ENCODE measurements at regions not wholly inside any gene's neighbourhood (a gene's known extent, or its start where the extent isn't known, plus 50 kb on each side); places are given as distances from the start of the nearest gene placed in this dataset.

DNA sequence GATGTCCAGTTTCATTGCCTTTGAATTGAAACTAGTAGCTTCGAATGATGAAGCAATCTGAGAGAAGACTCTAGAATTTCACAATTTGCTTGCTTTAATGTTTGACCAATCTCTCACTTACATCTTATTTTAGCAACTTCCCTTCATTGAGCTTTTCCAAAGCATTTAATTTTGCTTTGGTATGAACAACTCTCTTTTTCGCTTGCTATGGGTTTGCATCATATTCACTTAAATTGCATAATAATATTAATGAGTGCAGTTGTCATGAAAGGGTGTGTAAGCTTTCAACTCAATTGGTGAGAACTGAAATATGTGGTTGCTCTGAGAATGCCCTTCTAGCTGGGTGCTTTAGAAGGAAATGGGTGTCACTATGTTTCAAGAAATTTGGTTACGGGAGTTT, 309.2 kb downstream of the HLX start:
- Histone ChIP-seq H3K27ac (ENCODE audit: poor library complexity, severe bottlenecking) (no peak overlapping the region), H3K9me3 (ENCODE audit: severe bottlenecking) (no peaks in the 10 kb centered on the region), H3K27me3 (ENCODE audit: insufficient read depth, poor library complexity, severe bottlenecking) (no peaks in the 10 kb centered on the region), H3K4me3 (ENCODE audit: severe bottlenecking) (no peak overlapping the region), H3K36me3 (ENCODE audit: low read depth) (no peaks in the 10 kb centered on the region), H3K4me1 (ENCODE audit: insufficient read depth, poor library complexity, severe bottlenecking) (no peaks in the 10 kb centered on the region)
- ATAC-seq (ENCODE audit: low read depth) = no peak
- no peak for TF ChIP-seq CTCF (IDR thresholded peaks at IDR 0.05; ENCODE audit: poor library complexity, severe bottlenecking)
- DNase-seq (ENCODE audit: low spot score) = no peak

GRCh38 chr1:221190249-221190648, 311.0 kb downstream of the HLX start:
- Histone ChIP-seq H3K4me3 (ENCODE audit: severe bottlenecking) (no peak overlapping the region), H3K27ac (ENCODE audit: poor library complexity, severe bottlenecking) (no peak overlapping the region), H3K9me3 (ENCODE audit: severe bottlenecking) (no peaks in the 10 kb centered on the region), H3K36me3 (ENCODE audit: low read depth) (no peaks in the 10 kb centered on the region), H3K27me3 (ENCODE audit: insufficient read depth, poor library complexity, severe bottlenecking) (no peaks in the 10 kb centered on the region), H3K4me1 (ENCODE audit: insufficient read depth, poor library complexity, severe bottlenecking) (no peaks in the 10 kb centered on the region)
- no peak for ATAC-seq (ENCODE audit: low read depth)
- DNase-seq (ENCODE audit: low spot score) = no peak
- no peak for TF ChIP-seq CTCF (IDR thresholded peaks at IDR 0.05; ENCODE audit: poor library complexity, severe bottlenecking)

GRCh38 chr1:221192055-221192454, 312.8 kb downstream of the HLX start:
- no peak overlapping the region for H3K4me3 ChIP-seq (ENCODE audit: severe bottlenecking)
- H3K36me3 ChIP-seq (ENCODE audit: low read depth) = no peaks in the 10 kb centered on the region
- ATAC-seq (ENCODE audit: low read depth) (no peak), DNase-seq (ENCODE audit: low spot score) (no peak)
- no peak for TF ChIP-seq CTCF (IDR thresholded peaks at IDR 0.05; ENCODE audit: poor library complexity, severe bottlenecking)
- no peaks in the 10 kb centered on the region for H3K27me3 ChIP-seq (ENCODE audit: insufficient read depth, poor library complexity, severe bottlenecking)
- no peak overlapping the region for H3K27ac ChIP-seq (ENCODE audit: poor library complexity, severe bottlenecking)
- H3K9me3 ChIP-seq (ENCODE audit: severe bottlenecking) = no peaks in the 10 kb centered on the region
- no peaks in the 10 kb centered on the region for H3K4me1 ChIP-seq (ENCODE audit: insufficient read depth, poor library complexity, severe bottlenecking)

DNA sequence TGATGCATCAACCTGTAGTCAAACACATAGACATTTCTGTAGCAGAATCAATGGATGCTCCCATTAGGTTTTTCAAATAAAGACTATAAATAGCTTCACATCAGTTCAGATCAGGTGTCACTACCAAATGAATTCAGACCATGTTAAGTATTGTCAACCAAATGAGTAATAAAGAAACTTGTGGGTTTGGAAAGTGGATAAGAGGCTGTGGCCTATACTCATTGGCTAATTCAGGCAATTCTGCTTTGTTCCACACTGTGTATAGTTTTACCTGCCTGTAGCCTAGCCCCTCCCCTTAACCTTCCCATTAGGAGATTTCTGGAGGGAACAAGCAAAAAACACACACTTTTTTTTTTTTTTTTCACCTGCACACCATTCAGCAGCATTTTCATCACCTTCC, 321.2 kb downstream of the HLX start:
- Histone ChIP-seq H3K36me3 (ENCODE audit: low read depth) (no peaks in the 10 kb centered on the region), H3K27ac (ENCODE audit: poor library complexity, severe bottlenecking) (no peak overlapping the region), H3K4me3 (ENCODE audit: severe bottlenecking) (no peak overlapping the region), H3K27me3 (ENCODE audit: insufficient read depth, poor library complexity, severe bottlenecking) (no peaks in the 10 kb centered on the region), H3K9me3 (ENCODE audit: severe bottlenecking) (no peaks in the 10 kb centered on the region), H3K4me1 (ENCODE audit: insufficient read depth, poor library complexity, severe bottlenecking) (no peaks in the 10 kb centered on the region)
- TF ChIP-seq CTCF (IDR thresholded peaks at IDR 0.05; ENCODE audit: poor library complexity, severe bottlenecking) = no peak
- no peak for ATAC-seq (ENCODE audit: low read depth)
- no peak for DNase-seq (ENCODE audit: low spot score)

DNA sequence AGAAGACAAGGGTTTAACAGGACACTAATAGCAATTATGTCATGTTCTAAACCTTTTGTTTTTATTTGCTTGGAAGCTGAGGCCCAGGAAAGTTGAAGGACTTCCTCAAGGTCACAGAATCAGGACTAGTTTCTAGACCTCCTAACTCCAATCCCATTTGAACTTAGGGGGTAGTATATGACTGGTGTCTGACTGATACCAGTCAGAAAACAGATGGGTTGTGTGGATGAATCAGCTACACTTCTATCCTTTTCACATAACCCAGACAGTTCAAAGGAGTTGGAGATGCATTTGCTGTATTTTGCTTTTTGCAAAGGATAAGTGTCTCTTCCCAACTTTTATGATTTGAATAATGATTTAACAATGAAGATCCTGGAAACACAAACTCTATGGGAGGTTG, 322.5 kb downstream of the HLX start:
- ATAC-seq (ENCODE audit: low read depth) (no peak), DNase-seq (ENCODE audit: low spot score) (no peak)
- H3K27me3 ChIP-seq (ENCODE audit: insufficient read depth, poor library complexity, severe bottlenecking) = no peaks in the 10 kb centered on the region
- no peak for TF ChIP-seq CTCF (IDR thresholded peaks at IDR 0.05; ENCODE audit: poor library complexity, severe bottlenecking)
- no peaks in the 10 kb centered on the region for H3K4me1 ChIP-seq (ENCODE audit: insufficient read depth, poor library complexity, severe bottlenecking)
- H3K27ac ChIP-seq (ENCODE audit: poor library complexity, severe bottlenecking) = no peak overlapping the region
- no peaks in the 10 kb centered on the region for H3K9me3 ChIP-seq (ENCODE audit: severe bottlenecking)
- H3K36me3 ChIP-seq (ENCODE audit: low read depth) = no peaks in the 10 kb centered on the region
- no peak overlapping the region for H3K4me3 ChIP-seq (ENCODE audit: severe bottlenecking)

All from RWPE2 (cell line).